Karpas-422 (cell line): ENCODE measurements at regions not wholly inside any gene's neighbourhood (a gene's known extent, or its start where the extent isn't known, plus 50 kb on each side); places are given as distances from the start of the nearest gene placed in this dataset.
"Not testable (repeated sequence)": the region's sequence is repeated elsewhere in the genome, so short reads cannot be mapped to it uniquely, and the experiment has no call there.

Source experiments
- DNase-seq: peaks from one replicate; pipeline ENCODE4 v3.0.0-alpha.2; 2015
- H2AFZ ChIP-seq: fragments of 200-600 bp; sonication (generic); 2 replicates; pipeline ENCODE4 v1.6.1; 2014; ENCODE audit warnings: antibody characterized with exemption, low read length, mixed read lengths
- H3K27ac ChIP-seq: fragments of 200-600 bp; sonication (generic); 2 replicates; pipeline ENCODE4 v1.5.1; 2014; ENCODE audit warnings: mild to moderate bottlenecking, low read length, moderate library complexity
- H3K27me3 ChIP-seq: fragments of 200-600 bp; sonication (generic); 2 replicates; pipeline ENCODE4 v1.6.1; 2014; ENCODE audit warnings: low read length, mixed read lengths
- H3K36me3 ChIP-seq: fragments of 200-600 bp; sonication (generic); 2 replicates; pipeline ENCODE4 v1.6.1; 2014; ENCODE audit warnings: low read length, mixed read lengths; ENCODE audit not compliant: insufficient read depth
- H3K4me1 ChIP-seq: fragments of 200-600 bp; sonication (generic); 2 replicates; pipeline ENCODE4 v1.6.1; 2014; ENCODE audit warnings: mild to moderate bottlenecking, low read length, mixed read lengths
- H3K4me2 ChIP-seq: fragments of 200-600 bp; sonication (generic); 2 replicates; pipeline ENCODE4 v1.6.1; 2014; ENCODE audit warnings: low read length, low read depth, mild to moderate bottlenecking; ENCODE audit not compliant: poor library complexity, severe bottlenecking
- H3K4me3 ChIP-seq: fragments of 200-600 bp; sonication (generic); 2 replicates; pipeline ENCODE4 v1.5.1; 2014; ENCODE audit warnings: mild to moderate bottlenecking, antibody characterized with exemption, low read length, mixed read lengths
- H3K79me2 ChIP-seq: fragments of 200-600 bp; sonication (generic); 2 replicates; pipeline ENCODE4 v1.6.1; 2014; ENCODE audit warnings: mild to moderate bottlenecking, low read length, mixed read lengths
- H3K9ac ChIP-seq: fragments of 200-600 bp; sonication (generic); 2 replicates; pipeline ENCODE4 v1.6.0; 2014; ENCODE audit warnings: low read length
- H3K9me2 ChIP-seq: fragments of 200-600 bp; sonication (generic), shearing (Covaris generic); replicated peaks from 2 replicates; pipeline ENCODE4 v1.6.0; 2014; ENCODE audit warnings: mild to moderate bottlenecking, low read length, moderate library complexity; ENCODE audit not compliant: insufficient read depth
- H3K9me3 ChIP-seq: fragments of 300-700, 200-600 bp; sonication (generic); 2 replicates; pipeline ENCODE4 v1.6.1; 2014; ENCODE audit warnings: low read length, mixed read lengths
- H4K20me1 ChIP-seq: fragments of 200-600 bp; sonication (generic); 2 replicates; pipeline ENCODE4 v1.6.1; 2014; ENCODE audit warnings: mild to moderate bottlenecking, antibody characterized with exemption, low read length, low read depth; ENCODE audit not compliant: insufficient read depth

DNA sequence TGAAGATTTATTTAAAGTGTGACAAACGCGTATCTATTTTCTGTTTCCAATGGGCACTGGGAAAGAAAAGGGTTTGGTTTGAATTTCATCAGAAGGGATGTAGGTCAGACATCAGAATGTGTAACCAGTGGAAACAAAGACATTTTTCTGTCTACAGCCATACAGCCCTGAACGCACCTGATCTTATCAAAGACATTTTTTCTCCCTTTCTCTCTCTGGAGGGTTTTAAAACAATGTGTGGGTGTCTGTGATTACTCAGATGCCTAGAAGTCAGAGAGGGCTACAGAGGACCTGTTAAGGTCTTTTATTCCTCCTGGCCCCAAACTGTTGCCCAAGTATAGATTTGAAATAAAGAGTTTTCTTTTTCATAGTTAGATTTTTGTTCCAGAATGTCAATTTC lies 208.6 kb upstream of the LRRC61 start:
- H3K79me2 ChIP-seq, H3K4me1 ChIP-seq, H2AFZ ChIP-seq, H3K4me3 ChIP-seq, H3K27me3 ChIP-seq, H3K9ac ChIP-seq, DNase-seq, H3K9me3 ChIP-seq, H3K36me3 ChIP-seq, H4K20me1 ChIP-seq, H3K4me2 ChIP-seq, H3K9me2 ChIP-seq, H3K27ac ChIP-seq: not testable (repeated sequence)

DNA sequence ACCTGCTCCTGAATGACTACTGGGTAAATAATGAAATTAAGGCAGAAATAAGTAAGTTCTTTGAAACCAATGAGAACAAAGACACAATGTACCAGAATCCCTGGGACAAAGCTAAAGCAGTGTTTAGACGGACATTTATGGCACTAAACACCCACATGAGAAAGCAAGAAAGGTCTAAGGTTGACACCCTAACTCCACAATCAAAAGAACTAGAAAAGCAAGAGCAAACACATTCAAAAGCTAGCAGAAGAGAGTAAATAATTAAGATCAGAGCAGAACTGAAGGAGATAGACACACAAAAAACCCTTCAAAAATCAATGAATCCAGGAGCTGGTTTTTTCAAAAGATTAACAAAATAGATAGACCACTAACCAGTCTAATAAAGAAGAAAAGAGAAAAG lies 203.2 kb upstream of the LRRC61 start:
- not testable (repeated sequence) for H4K20me1 ChIP-seq, DNase-seq, H3K4me3 ChIP-seq, H3K27me3 ChIP-seq, H3K36me3 ChIP-seq, H3K9me2 ChIP-seq, H3K9ac ChIP-seq, H3K27ac ChIP-seq, H2AFZ ChIP-seq, H3K9me3 ChIP-seq, H3K4me1 ChIP-seq, H3K79me2 ChIP-seq, H3K4me2 ChIP-seq

DNA sequence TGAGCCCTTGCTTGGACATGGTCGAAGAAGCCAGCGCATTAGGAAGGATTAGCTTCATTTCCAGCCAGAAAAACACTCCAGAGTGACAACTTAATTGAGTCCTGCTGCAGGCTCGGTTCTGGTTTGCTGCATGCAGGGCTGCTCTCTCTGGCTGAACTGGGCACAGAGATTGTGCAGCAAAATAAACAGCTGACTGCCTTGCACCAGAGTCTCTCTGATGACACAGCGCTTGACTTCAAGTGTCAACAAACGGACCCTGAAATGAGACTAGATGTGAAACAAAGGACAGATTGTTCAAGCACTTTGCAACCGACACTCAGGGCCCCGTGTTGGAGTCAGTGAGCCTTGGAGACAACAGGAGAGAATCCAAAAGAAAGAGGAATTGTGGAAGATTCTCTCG lies 197.3 kb upstream of the LRRC61 start:
- not testable (repeated sequence) for H3K27me3 ChIP-seq, H3K4me1 ChIP-seq, H3K9me2 ChIP-seq, H2AFZ ChIP-seq, H3K4me2 ChIP-seq, H3K9ac ChIP-seq, H3K79me2 ChIP-seq, H3K9me3 ChIP-seq, DNase-seq, H4K20me1 ChIP-seq, H3K36me3 ChIP-seq, H3K27ac ChIP-seq, H3K4me3 ChIP-seq

DNA sequence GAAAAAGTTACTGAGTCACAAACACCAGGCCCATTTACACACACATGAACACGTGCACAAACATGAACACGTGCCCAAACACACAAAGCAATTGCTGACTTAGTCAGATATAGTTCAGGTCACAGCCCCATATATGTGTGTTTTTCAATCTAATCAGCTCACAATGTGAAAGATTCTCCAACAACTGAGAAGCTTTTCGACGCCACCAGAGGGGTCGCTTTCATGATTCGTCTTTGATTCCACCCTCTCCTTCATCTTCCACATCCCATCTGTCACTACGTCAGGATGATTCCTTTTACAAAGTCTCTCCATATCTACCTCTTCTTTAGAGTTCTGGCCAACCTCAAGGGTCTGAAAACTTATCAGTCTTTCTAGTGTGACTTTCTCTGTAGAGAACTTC lies 188.7 kb upstream of the LRRC61 start:
- not testable (repeated sequence) for H3K4me2 ChIP-seq, H2AFZ ChIP-seq, H3K36me3 ChIP-seq, H3K9ac ChIP-seq, H3K4me1 ChIP-seq, H3K9me2 ChIP-seq, H3K4me3 ChIP-seq, H3K9me3 ChIP-seq, DNase-seq, H3K27me3 ChIP-seq, H3K27ac ChIP-seq, H4K20me1 ChIP-seq, H3K79me2 ChIP-seq

DNA sequence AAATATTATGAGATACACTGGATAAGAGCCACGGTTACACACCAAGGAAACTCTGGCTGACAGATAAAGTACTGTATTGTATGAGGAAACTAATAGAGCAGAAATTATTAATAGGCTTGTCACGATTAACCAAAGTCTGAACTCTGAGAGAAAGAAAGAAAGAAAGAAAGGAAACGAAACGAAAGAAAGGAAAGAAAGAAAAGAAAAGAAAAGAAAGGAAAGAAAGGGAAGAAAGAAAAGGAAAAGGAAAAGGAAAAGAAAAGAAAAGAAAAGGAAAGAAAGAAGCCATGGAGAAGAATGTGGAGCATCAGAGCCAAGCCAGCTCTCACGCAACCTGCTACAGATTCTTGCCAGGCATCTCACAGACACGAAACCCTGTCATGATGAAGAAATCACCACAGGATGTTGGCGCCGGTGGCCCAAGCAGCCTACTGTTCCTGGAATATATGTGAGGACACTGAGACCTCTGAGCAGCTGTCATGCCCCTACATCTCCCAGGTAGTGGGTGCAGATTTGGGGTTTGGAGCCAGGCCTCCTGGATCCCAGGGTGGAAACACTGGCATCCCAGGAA lies 187.4 kb upstream of the LRRC61 start:
- H3K4me3 ChIP-seq: not testable (repeated sequence)

DNA sequence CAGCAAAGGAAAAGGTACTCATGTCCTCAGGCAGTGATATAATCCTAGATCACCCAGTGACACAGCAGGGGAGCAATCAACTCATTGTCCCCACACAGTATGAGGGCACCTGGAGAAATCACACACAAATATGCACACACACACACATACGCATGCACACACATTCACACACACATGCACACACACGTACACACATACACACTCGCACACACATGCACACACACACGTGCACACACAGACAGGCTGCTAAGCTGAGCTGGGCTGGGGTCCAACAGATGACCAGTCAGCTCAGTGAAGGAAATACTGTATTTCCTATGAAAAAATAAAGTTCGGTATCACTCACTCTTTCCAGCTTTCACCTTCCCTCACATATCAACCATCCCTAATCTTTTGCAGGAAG lies 183.3 kb upstream of the LRRC61 start:
- not testable (repeated sequence) for H3K4me3 ChIP-seq, H3K27me3 ChIP-seq, H4K20me1 ChIP-seq, H3K36me3 ChIP-seq, H3K4me2 ChIP-seq, H3K79me2 ChIP-seq, H2AFZ ChIP-seq, DNase-seq, H3K4me1 ChIP-seq, H3K9me2 ChIP-seq, H3K9ac ChIP-seq, H3K9me3 ChIP-seq, H3K27ac ChIP-seq

More for the DNA sequence above, 187.4 kb upstream of the LRRC61 start:
- not testable (repeated sequence) for H2AFZ ChIP-seq, H3K79me2 ChIP-seq, H3K4me2 ChIP-seq, H4K20me1 ChIP-seq, H3K27me3 ChIP-seq, H3K9ac ChIP-seq, H3K9me3 ChIP-seq, H3K4me1 ChIP-seq, H3K36me3 ChIP-seq, H3K9me2 ChIP-seq, DNase-seq, H3K27ac ChIP-seq

DNA sequence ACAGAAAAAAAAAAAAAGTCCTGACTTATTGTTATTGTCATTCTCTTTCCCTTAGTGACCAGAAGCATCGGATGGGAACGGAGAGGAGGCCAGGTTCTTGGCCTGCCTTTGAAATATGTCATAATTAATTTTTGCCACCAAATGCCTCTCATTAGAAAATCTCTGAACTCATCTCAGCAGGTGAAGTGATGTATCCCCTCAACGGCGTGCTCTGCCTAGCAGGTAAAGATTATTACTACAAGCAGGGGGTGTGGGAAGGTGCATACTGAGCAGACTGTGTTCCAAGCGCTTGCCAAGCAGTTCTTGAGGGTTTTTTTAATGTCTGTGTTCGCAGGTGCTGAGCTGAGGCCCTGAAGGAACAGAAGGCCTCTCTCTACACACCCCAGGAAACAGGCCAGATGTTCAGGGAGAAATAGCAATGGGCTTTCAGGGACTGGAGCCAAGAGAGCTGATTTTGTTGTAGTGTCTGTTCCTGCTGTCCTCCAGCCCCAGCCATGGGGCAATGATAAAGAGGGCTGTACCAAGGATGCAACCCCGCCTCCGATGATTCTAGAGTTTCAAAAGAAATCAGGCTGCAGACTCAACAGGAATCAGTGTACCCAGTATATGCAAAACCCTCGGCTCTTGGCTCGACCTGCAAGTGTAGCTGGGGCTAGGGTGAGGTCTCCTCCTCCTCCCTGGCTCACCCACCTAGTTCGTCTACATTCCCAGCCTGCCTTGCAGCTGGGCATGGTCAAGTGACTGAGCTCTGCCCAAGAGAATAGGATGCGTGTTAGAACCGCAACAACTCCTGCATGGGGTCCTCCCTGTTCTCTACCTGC lies 181.4 kb upstream of the LRRC61 start:
- not testable (repeated sequence) for H3K36me3 ChIP-seq, H2AFZ ChIP-seq, H3K79me2 ChIP-seq, H3K27ac ChIP-seq, H3K9me3 ChIP-seq, H3K4me2 ChIP-seq, H4K20me1 ChIP-seq, H3K4me1 ChIP-seq, DNase-seq, H3K4me3 ChIP-seq, H3K9ac ChIP-seq, H3K27me3 ChIP-seq, H3K9me2 ChIP-seq

DNA sequence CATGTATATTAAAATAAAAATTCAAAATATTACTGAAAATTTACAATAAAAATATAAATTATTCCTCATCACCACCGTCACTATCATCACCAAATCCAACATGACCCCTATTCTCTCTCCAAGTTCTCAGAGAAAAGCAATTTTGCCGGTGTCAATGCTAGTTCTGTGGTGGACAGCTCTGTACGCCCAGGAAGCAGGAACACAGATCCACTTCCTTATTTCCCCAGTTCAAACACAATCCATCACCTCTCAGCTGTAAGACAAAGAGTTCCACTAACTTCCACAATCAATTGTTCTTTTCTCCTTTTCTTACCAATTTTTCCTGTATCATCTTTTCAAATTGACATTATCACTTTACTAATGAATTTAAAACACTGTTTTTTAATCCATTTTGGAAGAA lies 177.0 kb upstream of the LRRC61 start:
- not testable (repeated sequence) for H2AFZ ChIP-seq, DNase-seq, H3K27ac ChIP-seq, H3K9ac ChIP-seq, H3K4me1 ChIP-seq, H3K4me3 ChIP-seq, H4K20me1 ChIP-seq, H3K36me3 ChIP-seq, H3K9me2 ChIP-seq, H3K9me3 ChIP-seq, H3K4me2 ChIP-seq, H3K79me2 ChIP-seq, H3K27me3 ChIP-seq
